Gastrocnemius medialis (tissue), 4 donors: ENCODE measurements at regions not wholly inside any gene's neighbourhood (a gene's known extent, or its start where the extent isn't known, plus 50 kb on each side); places are given as distances from the start of the nearest gene placed in this dataset.

Experiments
- POLR2A ChIP-seq, 2 donors: fragments of 450-650 bp; IDR thresholded peaks; one replicate each; pipeline ENCODE4 v1.6.1; 2017; ENCODE audit warnings: antibody characterized with exemption in 2 of 2, mild to moderate bottlenecking in 2 of 2, moderate library complexity in 2 of 2
- TF ChIP-seq, protein P1 (sequence below), 5 experiments: fragments of 450-650 bp in 3 of 5; fragments of 200-600 bp in 2 of 5; sonication (generic) in 2 of 5; IDR thresholded peaks in 4 of 5; conservative IDR thresholded peaks in 1 of 5; 1 replicate in 4 of 5; 2 replicates in 1 of 5; pipeline ENCODE4 v1.5.1; 2016 to 2019; ENCODE audit warnings: antibody characterized with exemption in 5 of 5, mild to moderate bottlenecking in 3 of 5, moderate library complexity in 3 of 5

DNA sequence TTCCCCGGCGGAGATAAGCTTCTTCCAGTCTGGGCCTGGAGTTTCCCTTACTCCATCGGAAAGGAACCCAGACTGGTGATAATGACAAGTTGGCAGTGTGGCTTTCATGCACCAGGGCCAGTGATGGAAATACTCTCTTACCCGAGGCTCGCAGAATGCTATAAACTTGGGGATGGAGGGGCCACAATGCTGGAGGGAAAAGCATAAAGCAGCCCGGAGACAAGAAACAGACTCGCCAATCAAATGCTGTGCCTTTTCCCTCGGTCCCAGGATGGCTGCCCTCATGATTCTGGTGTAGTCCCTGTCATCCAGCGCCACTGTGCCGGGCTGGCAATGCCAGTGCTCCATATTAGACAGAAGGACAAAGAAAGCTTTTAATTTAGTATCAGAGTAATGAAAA is 325.6 kb downstream of the THBS2 start:
- TF ChIP-seq, protein P1, sequence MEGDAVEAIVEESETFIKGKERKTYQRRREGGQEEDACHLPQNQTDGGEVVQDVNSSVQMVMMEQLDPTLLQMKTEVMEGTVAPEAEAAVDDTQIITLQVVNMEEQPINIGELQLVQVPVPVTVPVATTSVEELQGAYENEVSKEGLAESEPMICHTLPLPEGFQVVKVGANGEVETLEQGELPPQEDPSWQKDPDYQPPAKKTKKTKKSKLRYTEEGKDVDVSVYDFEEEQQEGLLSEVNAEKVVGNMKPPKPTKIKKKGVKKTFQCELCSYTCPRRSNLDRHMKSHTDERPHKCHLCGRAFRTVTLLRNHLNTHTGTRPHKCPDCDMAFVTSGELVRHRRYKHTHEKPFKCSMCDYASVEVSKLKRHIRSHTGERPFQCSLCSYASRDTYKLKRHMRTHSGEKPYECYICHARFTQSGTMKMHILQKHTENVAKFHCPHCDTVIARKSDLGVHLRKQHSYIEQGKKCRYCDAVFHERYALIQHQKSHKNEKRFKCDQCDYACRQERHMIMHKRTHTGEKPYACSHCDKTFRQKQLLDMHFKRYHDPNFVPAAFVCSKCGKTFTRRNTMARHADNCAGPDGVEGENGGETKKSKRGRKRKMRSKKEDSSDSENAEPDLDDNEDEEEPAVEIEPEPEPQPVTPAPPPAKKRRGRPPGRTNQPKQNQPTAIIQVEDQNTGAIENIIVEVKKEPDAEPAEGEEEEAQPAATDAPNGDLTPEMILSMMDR (IDR thresholded peaks at IDR 0.05 in 4 of 5, conservative IDR thresholded peaks at IDR 0.05 in 1 of 5), result no peak
- no peak for TF ChIP-seq POLR2A (IDR thresholded peaks at IDR 0.05)
